HAP-1 (cell line): ENCODE measurements at regions not wholly inside any gene's neighbourhood (a gene's known extent, or its start where the extent isn't known, plus 50 kb on each side); places are given as distances from the start of the nearest gene placed in this dataset.

Source experiments
- DNase-seq, 2 experiments: peaks; one replicate each; pipeline ENCODE4 v3.0.0-alpha.2; 2016 to 2020; ENCODE audit warnings: low spot score in 2 of 2
- H3K27me3 ChIP-seq: fragments of 250-450 bp; sonication (Bioruptor Pico); 2 replicates; pipeline ENCODE4 v1.5.1; 2020; ENCODE audit warnings: low read depth, mild to moderate bottlenecking, moderate library complexity
- H3K36me3 ChIP-seq: fragments of 250-450 bp; sonication (Bioruptor Pico); replicated peaks from 2 replicates; pipeline ENCODE4 v1.5.1; 2020; ENCODE audit warnings: mild to moderate bottlenecking
- H3K4me1 ChIP-seq: fragments of 250-450 bp; sonication (Bioruptor Pico); 2 replicates; pipeline ENCODE4 v1.5.1; 2020; ENCODE audit warnings: mild to moderate bottlenecking
- H3K4me3 ChIP-seq: fragments of 250-450 bp; sonication (Bioruptor Pico); 2 replicates; pipeline ENCODE4 v1.5.1; 2020; ENCODE audit warnings: mild to moderate bottlenecking, moderate library complexity
- H3K9me3 ChIP-seq: fragments of 250-450 bp; sonication (Bioruptor Pico); 2 replicates; pipeline ENCODE4 v1.5.1; 2020; ENCODE audit warnings: mild to moderate bottlenecking, moderate library complexity
- in situ Hi-C: fragments of 300-500 bp; cut with MboI; formaldehyde crosslinking; loops from 3 replicates; pipeline ENCODE4 v1.14.3; 2020; ENCODE audit warnings: low sequenced_read_pairs, inconsistent platforms, mixed read lengths

- H3K4me1 ChIP-seq: no peaks in the 10 kb centered on the region
- in situ Hi-C loops: no loop called here
- no peak for DNase-seq
- H3K9me3 ChIP-seq: no peaks in the 10 kb centered on the region
- no peaks in the 10 kb centered on the region for H3K36me3 ChIP-seq
- no peak overlapping the region for H3K4me3 ChIP-seq
- peaks cover 5% of the 10 kb centered on the region; the same call in 1 of the 2 replicates for H3K27me3 ChIP-seq
Observed at GRCh38 chr6:102679865-102680264, 1286.4 kb downstream of the GRIK2 start.

GRCh38 chr6:102677225-102677624 is 1283.7 kb downstream of the GRIK2 start:
- no peaks in the 10 kb centered on the region for H3K9me3 ChIP-seq
- H3K27me3 ChIP-seq: 0 out of 2 replicates have a peak, but pooled peaks cover 2% of the 10 kb centered on the region
- H3K4me1 ChIP-seq: no peaks in the 10 kb centered on the region
- H3K4me3 ChIP-seq: no peak overlapping the region
- no peak for DNase-seq
- no peaks in the 10 kb centered on the region for H3K36me3 ChIP-seq
- in situ Hi-C loops: no loop called here

GRCh38 chr6:102670735-102671134 is 1277.2 kb downstream of the GRIK2 start:
- Histone ChIP-seq H3K4me1 (no peaks in the 10 kb centered on the region), H3K36me3 (no peaks in the 10 kb centered on the region), H3K4me3 (no peak overlapping the region), H3K9me3 (no peaks in the 10 kb centered on the region), H3K27me3 (no peaks in the 10 kb centered on the region)
- in situ Hi-C loops: no loop called here
- no peak for DNase-seq

GRCh38 chr6:102662851-102663250 is 1269.3 kb downstream of the GRIK2 start:
- in situ Hi-C loops: no loop called here
- H3K9me3 ChIP-seq: no peaks in the 10 kb centered on the region
- H3K36me3 ChIP-seq: no peaks in the 10 kb centered on the region
- H3K4me3 ChIP-seq: no peak overlapping the region
- no peak for DNase-seq
- H3K4me1 ChIP-seq: no peaks in the 10 kb centered on the region
- H3K27me3 ChIP-seq: no peaks in the 10 kb centered on the region

GRCh38 chr6:102660303-102660702 is 1266.8 kb downstream of the GRIK2 start:
- no peaks in the 10 kb centered on the region for H3K9me3 ChIP-seq
- no peak overlapping the region for H3K4me3 ChIP-seq
- no peaks in the 10 kb centered on the region for H3K36me3 ChIP-seq
- peaks cover 3% of the 10 kb centered on the region; the same call in 1 of the 2 replicates for H3K4me1 ChIP-seq
- H3K27me3 ChIP-seq: no peaks in the 10 kb centered on the region
- no peak for DNase-seq
- in situ Hi-C loops: no loop called here

- no peaks in the 10 kb centered on the region for H3K27me3 ChIP-seq
- H3K4me3 ChIP-seq: no peak overlapping the region
- H3K9me3 ChIP-seq: no peaks in the 10 kb centered on the region
- no peak for DNase-seq
- in situ Hi-C loops: no loop called here
- H3K36me3 ChIP-seq: no peaks in the 10 kb centered on the region
- peaks cover 3% of the 10 kb centered on the region; the same call in 1 of the 2 replicates for H3K4me1 ChIP-seq
Observed at GRCh38 chr6:102655823-102656222, 1262.3 kb downstream of the GRIK2 start.

- Histone ChIP-seq H3K36me3 (no peaks in the 10 kb centered on the region), H3K4me3 (no peak overlapping the region), H3K4me1 (no peaks in the 10 kb centered on the region), H3K9me3 (no peaks in the 10 kb centered on the region), H3K27me3 (no peaks in the 10 kb centered on the region)
- in situ Hi-C loops: no loop called here
- DNase-seq: no peak
Observed at GRCh38 chr6:102641426-102641825, 1247.9 kb downstream of the GRIK2 start.

- in situ Hi-C loops: no loop called here
Observed at GRCh38 chr6:102631921-102632320, 1238.4 kb downstream of the GRIK2 start.

GRCh38 chr6:102623201-102623600 is 1229.7 kb downstream of the GRIK2 start:
- H3K4me3 ChIP-seq: no peak overlapping the region
- H3K4me1 ChIP-seq: no peaks in the 10 kb centered on the region
- no peaks in the 10 kb centered on the region; the same call in 1 of the 2 replicates for H3K27me3 ChIP-seq
- in situ Hi-C loops: no loop called here
- DNase-seq: no peak
- no peaks in the 10 kb centered on the region for H3K36me3 ChIP-seq
- no peaks in the 10 kb centered on the region for H3K9me3 ChIP-seq

More at GRCh38 chr6:102631921-102632320, 1238.4 kb downstream of the GRIK2 start:
- H3K36me3 ChIP-seq: no peaks in the 10 kb centered on the region
- no peaks in the 10 kb centered on the region for H3K9me3 ChIP-seq
- no peaks in the 10 kb centered on the region for H3K4me1 ChIP-seq
- H3K4me3 ChIP-seq: no peak overlapping the region
- no peak for DNase-seq
- H3K27me3 ChIP-seq: no peaks in the 10 kb centered on the region

GRCh38 chr6:102619585-102619984 is 1226.1 kb downstream of the GRIK2 start:
- Histone ChIP-seq H3K9me3 (no peaks in the 10 kb centered on the region), H3K4me1 (no peaks in the 10 kb centered on the region), H3K4me3 (no peak overlapping the region), H3K36me3 (no peaks in the 10 kb centered on the region), H3K27me3 (no peaks in the 10 kb centered on the region; the same call in 1 of the 2 replicates)
- in situ Hi-C loops: no loop called here
- DNase-seq: peak; percentile 13 to 42

- Histone ChIP-seq H3K9me3 (no peaks in the 10 kb centered on the region), H3K36me3 (no peaks in the 10 kb centered on the region), H3K27me3 (no peaks in the 10 kb centered on the region), H3K4me1 (no peaks in the 10 kb centered on the region), H3K4me3 (no peak overlapping the region)
- no peak for DNase-seq
- in situ Hi-C loops: no loop called here
Observed at GRCh38 chr6:102582569-102582968, 1189.1 kb downstream of the GRIK2 start.

GRCh38 chr6:102581378-102582124 is 1188.0 kb downstream of the GRIK2 start:
- Histone ChIP-seq H3K9me3 (no peaks in the 10 kb centered on the region), H3K4me1 (no peaks in the 10 kb centered on the region), H3K27me3 (no peaks in the 10 kb centered on the region), H3K4me3 (no peak overlapping the region), H3K36me3 (no peaks in the 10 kb centered on the region)
- no peak for DNase-seq
- in situ Hi-C loops: no loop called here

- Histone ChIP-seq H3K36me3 (no peaks in the 10 kb centered on the region), H3K9me3 (no peaks in the 10 kb centered on the region), H3K27me3 (no peaks in the 10 kb centered on the region), H3K4me3 (no peak overlapping the region), H3K4me1 (no peaks in the 10 kb centered on the region)
- DNase-seq: no peak
- in situ Hi-C loops: no loop called here
Observed at GRCh38 chr6:102571236-102571908, 1177.9 kb downstream of the GRIK2 start.

GRCh38 chr6:102562713-102563112 is 1169.2 kb downstream of the GRIK2 start:
- Histone ChIP-seq H3K9me3 (no peaks in the 10 kb centered on the region), H3K4me3 (no peak overlapping the region), H3K4me1 (no peaks in the 10 kb centered on the region), H3K36me3 (no peaks in the 10 kb centered on the region), H3K27me3 (no peaks in the 10 kb centered on the region; the same call in 1 of the 2 replicates)
- in situ Hi-C loops: no loop called here
- DNase-seq: no peak
